ENCODE measurements at regions not wholly inside any gene's neighbourhood (a gene's known extent, or its start where the extent isn't known, plus 50 kb on each side); places are given as distances from the start of the nearest gene placed in this dataset.

DNA sequence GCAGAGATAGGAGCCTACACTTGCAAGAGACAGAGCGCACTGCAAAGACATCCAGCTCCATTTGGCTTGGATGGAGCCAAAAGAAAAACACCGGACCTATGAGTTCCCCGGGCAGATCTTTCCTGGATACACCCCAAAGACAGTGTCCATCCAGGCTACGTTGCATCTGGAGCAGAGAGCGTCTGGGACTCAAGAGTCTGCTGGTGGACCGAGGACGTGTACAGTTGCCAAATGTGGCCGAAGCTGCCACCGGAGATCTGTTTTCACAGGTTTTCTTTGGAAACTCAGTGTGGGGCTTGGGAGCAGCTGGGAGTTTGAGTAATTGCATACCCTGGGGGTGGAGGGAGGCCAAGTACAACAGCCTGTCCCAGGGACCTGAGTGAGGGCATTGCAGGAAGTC, 192.3 kb upstream of the OSR1 start:
- TF ChIP-seq, protein P1, sequence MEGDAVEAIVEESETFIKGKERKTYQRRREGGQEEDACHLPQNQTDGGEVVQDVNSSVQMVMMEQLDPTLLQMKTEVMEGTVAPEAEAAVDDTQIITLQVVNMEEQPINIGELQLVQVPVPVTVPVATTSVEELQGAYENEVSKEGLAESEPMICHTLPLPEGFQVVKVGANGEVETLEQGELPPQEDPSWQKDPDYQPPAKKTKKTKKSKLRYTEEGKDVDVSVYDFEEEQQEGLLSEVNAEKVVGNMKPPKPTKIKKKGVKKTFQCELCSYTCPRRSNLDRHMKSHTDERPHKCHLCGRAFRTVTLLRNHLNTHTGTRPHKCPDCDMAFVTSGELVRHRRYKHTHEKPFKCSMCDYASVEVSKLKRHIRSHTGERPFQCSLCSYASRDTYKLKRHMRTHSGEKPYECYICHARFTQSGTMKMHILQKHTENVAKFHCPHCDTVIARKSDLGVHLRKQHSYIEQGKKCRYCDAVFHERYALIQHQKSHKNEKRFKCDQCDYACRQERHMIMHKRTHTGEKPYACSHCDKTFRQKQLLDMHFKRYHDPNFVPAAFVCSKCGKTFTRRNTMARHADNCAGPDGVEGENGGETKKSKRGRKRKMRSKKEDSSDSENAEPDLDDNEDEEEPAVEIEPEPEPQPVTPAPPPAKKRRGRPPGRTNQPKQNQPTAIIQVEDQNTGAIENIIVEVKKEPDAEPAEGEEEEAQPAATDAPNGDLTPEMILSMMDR (conservative IDR thresholded peaks at IDR 0.05; ENCODE audit: control insufficient read depth, insufficient read depth, low read depth, low read length), result no peak
- no peak overlapping the region for H3K4me3 ChIP-seq (ENCODE audit: control insufficient read depth, low read depth, low read length)
- DNase-seq (ENCODE audit: low read depth), result no peak

DNA sequence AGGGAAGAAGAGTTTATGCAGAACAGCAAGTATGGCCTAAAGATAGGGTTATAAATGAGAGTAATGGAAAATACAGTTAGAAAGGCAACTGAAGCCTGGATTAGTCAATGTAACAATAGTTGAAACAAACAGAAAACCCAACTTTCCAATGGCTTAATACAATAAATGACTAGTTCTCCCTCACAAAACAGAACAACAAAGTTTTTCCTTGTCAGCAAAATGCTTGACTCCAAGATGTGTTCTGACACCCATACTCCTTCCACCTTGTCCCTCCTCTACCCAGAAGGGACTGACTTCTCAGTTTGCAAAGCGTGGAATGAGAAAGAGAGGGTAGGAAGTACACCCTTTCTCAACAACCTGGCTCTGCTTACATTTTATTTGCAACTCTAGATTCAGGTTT, 191.4 kb upstream of the OSR1 start:
- DNase-seq (ENCODE audit: low read depth), result no peak
- H3K4me3 ChIP-seq (ENCODE audit: control insufficient read depth, low read depth, low read length), result no peak overlapping the region
- TF ChIP-seq, protein P1 (conservative IDR thresholded peaks at IDR 0.05; ENCODE audit: control insufficient read depth, insufficient read depth, low read depth, low read length), result no peak

DNA sequence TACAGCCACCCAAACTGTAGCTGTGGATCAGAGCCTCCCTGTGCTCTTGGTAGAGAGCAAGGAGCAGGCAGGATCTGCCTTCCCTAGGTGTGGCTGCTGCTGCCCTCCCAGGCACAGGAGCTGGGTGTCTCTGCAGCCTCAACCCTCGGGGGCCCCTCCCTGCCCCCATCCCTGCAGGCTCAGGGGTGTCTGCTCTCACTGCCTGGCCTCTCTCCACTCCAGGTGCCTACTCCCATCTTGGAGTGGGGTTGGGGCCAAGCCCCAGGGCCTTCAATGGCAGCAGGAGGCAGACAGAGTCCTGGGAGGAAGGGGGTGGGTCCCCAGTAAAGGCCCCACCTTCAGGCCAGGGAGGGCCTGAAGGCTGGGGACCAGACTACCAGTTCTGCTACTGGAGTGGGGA, 189.7 kb upstream of the OSR1 start:
- no peak for DNase-seq (ENCODE audit: low read depth)
- H3K4me3 ChIP-seq (ENCODE audit: control insufficient read depth, low read depth, low read length), result no peak overlapping the region
- TF ChIP-seq, protein P1 (conservative IDR thresholded peaks at IDR 0.05; ENCODE audit: control insufficient read depth, insufficient read depth, low read depth, low read length), result no peak

DNA sequence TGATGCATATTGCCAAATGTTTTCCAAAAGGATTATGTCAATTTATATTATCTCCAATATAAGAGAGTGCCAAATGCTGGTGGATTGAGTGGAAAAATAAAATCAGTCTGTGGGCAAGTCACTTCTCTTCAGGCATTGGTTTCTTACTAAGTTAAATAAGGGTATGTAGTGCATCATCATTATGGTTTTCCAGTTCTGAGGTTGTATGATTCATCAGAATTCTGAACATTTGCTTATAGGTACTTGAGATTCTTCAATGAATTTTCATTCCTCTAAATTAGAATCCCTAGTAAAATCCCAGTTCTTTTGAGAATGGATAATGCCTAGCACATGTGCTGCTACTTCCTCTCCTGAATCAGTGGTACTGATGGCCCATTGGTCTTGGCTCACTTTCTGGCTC, 188.9 kb upstream of the OSR1 start:
- DNase-seq (ENCODE audit: low read depth), result peak; percentile 49
- H3K4me3 ChIP-seq (ENCODE audit: control insufficient read depth, low read depth, low read length), result no peak overlapping the region
- TF ChIP-seq, protein P1 (conservative IDR thresholded peaks at IDR 0.05; ENCODE audit: control insufficient read depth, insufficient read depth, low read depth, low read length), result no peak

DNA sequence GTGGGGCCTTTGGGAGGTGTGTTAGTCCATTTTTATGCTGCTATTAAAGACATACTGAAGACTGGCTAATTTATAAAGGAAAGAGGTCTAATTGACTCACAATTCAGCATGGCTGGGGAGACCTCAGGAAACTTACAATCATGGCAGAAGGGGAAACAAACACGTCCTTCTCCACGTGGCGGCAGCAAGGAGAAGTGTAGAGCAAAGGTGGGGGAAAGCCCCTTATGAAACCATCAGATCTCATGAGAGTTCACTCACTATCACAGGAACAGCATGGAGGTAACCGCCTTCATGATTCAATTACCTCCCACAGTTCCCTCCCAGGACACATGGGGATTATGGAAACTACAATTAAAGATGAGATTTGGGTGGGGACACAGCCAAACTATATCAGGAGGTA, 187.1 kb upstream of the OSR1 start:
- DNase-seq (ENCODE audit: low read depth), result no peak
- TF ChIP-seq, protein P1 (conservative IDR thresholded peaks at IDR 0.05; ENCODE audit: control insufficient read depth, insufficient read depth, low read depth, low read length), result no peak
- no peak overlapping the region for H3K4me3 ChIP-seq (ENCODE audit: control insufficient read depth, low read depth, low read length)

DNA sequence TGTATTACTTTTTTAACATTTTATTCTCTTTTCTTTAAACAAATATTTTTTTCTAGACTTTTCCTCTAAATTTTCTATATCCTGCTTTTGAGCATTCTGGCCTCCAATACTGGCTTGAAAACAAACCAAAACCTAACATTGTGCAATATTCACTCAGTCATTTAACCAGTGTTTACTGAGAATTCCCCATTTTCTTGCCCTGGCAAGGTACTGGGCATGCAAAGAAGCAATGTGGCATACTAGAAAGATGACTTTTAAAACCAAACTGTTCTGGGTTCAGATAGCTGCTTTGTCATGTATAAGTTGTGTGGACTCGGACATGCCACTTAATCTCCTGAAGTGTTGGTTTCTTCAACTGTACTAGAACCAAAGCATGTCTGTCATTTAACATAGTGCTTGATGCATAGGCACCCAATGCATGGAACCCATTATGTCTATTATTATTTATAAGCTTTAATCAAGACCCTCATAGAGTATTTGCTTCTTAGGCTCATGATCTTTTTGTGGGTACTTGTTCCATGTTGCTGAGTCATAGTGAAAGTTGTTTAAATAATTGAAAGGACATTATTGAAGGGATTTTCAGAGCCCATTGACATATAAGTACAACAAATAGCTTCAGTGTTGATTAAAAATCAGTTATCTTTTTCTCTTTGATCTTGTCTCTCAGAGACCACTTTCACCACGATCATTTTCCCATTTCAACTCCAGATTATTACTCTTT, 185.4 kb upstream of the OSR1 start:
- TF ChIP-seq, protein P1 (conservative IDR thresholded peaks at IDR 0.05; ENCODE audit: control insufficient read depth, insufficient read depth, low read depth, low read length), result no peak
- H3K4me3 ChIP-seq (ENCODE audit: control insufficient read depth, low read depth, low read length), result no peak overlapping the region
- peak; percentile 53 for DNase-seq (ENCODE audit: low read depth)
